ENCODE measurements at regions not wholly inside any gene's neighbourhood (a gene's known extent, or its start where the extent isn't known, plus 50 kb on each side); places are given as distances from the start of the nearest gene placed in this dataset.
"Not testable (repeated sequence)": the region's sequence is repeated elsewhere in the genome, so short reads cannot be mapped to it uniquely, and the experiment has no call there.

DNA sequence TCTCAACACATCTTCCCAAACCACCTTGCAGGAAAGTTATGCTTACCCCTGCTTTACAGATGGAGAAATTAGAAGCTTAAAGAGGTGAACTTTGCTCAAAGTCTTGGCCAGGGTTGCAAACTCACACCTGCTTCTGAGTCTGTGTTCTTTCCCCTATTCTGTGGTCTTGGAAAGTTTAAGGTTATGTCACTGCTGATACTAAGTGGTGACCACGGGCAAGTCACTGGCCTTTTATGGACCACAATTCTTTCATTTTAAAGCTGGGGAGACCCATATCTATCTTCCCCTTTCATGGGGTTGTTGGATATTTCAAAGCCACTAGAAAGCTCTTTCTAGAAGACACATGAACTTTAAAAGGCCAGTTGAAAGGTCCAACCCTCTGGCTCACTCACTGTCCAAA, 95.4 kb upstream of the KLF4 start:
- no peak for DNase-seq (ENCODE audit: low spot score)

DNA sequence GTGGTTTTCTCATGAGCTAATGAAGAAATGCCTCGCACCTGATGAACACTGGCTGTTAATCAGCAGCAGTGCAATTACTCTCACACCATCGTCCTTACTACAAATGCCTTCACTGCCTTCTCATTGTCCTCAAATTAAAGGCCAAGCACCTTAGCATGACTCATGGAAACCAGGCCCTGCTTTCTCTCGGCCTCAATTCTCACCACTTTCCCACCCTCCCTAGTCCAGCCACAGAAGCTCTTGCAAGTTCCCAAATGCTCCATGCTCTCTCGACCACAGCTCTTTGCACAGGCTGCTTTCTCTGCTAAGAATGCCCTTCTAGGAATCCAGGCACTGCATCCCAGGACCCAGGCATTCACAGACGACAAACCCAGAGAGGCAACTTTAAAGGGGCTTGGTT, 94.6 kb upstream of the KLF4 start:
- no peak for DNase-seq (ENCODE audit: low spot score)

DNA sequence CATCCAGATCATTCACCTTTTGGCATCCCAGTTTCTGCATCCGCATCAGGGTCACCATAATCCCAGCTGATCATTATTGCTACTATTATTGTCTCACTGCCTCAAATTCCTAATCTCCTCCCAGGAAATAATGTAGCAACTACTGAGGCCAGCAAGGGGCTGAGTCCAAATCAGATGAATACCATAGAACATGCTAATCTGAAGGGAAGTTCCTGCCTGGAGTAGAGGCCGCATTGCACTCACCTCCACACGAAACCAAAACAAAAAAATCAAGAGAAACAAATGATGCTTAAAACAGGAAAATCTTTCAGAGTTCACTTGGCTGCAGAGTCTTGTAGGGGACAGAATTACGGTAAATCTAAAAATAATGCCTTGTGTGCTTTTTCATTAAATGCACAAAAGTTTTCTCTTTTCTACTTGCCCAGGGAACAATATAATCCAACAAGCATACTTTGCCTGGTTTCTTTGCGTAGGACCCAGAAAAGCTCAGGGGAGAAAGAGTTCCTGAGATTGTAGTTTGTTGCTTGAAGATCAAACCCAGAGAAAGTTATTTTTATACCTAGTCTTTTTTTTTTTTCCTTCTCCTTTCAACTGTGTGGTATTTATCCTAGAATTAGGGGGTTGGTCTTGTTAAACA, 87.7 kb upstream of the KLF4 start:
- no peak for DNase-seq (ENCODE audit: low spot score)

DNA sequence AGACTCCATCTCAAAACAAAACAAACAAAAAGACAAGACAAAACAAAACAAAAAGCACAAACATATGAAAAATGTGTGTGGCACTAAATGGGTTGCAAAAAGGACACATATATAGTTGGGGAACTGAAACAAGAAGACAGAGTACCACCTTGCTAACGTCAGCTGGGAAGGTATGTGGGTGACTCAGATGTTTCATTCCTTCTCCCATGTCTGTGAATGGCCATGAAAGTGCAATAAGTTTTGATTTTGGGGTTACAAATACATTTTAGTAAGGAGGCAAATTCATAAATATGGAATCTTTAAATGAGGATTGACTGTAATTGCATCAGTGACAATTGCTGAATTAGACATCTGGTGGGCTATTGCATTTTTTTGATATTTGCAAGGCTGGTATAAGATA, 81.6 kb upstream of the KLF4 start:
- no peak for DNase-seq (ENCODE audit: low spot score)

DNA sequence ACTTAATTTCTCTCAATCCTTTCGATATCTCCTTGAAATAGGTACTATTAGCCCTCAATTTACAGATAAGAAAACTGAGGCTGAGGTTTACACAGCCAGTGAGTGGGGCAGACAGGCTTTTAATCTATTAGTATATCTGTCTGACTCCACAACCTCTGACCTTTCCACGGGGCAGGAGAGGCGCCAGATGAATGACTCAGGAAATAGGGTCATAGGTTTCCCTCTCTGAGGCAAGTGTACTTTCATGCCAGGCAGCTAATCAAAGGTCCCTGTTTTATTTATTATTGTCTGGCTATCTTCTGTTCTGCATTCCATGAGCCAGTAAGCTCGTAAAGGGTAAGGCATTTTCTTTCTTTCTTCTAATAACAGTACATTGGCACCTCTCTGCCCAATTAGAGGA, 79.6 kb upstream of the KLF4 start:
- no peak for DNase-seq (ENCODE audit: low spot score)

DNA sequence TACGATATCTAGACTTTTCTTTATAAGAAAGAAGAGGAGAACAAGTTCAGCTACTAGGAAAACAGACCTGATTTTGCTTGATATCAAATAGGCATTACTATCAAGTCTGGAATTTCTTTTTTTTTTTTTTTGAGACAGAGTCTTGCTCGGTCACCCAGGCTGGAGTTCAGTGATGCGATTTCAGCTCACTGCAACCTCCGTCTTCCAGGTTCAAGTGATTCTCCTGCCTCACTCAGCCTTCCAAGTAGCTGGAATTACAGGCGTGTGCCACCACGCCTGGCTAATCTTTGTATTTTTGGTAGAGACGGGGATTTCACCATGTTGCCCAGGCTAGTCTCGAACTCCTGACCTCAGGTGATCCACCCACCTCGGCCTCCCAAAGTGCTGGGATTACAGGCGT, 78.8 kb upstream of the KLF4 start:
- DNase-seq (ENCODE audit: low spot score), result not testable (repeated sequence)

DNA sequence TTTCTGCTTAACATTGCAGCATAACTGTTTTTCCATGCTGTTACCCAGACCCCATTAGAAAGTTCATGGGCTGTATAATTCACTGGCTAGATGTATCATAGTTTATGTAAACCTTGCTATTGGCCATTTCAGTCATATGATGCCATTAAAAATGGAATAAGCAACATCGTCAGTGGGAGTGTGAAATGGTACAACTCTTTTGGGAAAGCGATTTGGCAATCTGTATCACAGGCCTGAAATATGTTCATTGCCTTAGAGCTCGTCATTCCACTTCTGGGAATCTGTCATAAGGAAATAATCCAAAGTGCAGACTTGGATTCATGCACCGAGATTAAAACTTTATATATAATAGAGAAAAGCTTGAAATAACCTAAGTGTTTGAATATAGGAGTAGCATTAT, 77.9 kb upstream of the KLF4 start:
- no peak for DNase-seq (ENCODE audit: low spot score)

DNA sequence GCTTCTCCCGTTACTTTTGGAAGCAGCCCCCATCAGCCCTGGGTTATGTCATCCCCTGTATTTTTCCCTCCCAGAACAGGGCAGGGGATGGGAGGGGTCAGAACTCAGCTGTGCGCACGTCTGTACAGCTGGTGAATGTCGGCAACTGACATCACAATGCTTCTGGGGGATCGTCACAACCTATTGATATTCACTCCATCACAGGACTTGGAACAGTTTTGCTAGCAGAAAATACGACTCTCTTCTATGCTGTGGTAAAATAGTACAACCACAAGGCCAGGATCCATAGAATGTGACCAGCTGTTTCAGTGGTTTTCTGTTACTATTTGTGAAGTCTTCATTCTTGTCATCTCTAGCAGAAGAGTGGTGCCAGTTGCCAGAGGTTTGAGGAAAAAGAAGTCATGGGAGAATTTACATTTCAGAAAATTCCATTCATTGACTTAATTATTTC, 77.1 kb upstream of the KLF4 start:
- no peak for DNase-seq (ENCODE audit: low spot score)

DNA sequence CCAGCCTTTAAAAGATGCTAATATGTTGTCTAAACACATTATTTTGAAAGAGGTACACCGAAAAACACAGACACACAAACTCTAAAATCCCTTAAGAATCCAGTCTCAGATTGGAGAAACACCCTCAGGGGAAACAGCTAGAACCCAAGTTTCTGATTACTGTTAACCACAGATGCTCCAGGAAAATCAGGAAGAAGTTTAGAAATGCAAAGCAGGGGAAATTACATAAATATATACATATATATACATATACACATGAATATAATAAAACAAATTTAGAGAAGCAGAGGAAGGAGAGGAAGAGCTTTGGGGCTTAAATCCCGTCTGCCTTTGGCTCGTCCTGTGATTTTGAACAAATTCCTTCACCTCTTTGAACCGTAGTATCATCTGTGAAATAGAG, 73.2 kb upstream of the KLF4 start:
- no peak for DNase-seq (ENCODE audit: low spot score)

DNA sequence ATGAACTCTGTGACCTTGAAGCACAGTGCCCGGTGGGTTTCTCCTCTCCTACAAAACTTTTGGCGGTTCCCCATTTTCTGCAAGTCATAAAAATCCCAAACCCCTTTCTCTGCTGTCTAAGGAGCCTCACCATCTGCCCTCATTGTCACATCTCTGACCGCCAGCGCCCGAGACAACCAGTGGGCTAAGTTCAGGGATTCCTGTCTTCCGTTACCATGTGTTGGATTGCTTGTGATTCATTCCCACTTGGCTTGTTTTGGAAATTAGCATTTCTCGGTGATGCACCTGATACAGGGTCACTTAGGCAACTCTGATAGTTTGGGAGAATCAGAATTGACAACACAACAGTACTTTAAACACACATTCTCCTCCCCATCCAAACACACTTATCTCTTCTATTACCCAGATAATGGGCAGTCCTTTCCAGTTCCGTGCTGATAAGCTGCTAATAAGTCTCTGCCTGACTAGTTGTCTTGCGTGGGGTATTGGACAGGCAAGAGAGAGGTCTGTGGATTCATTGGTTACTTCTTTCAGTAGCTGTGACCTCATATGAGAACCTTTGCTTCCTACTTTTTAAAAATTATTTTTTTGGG, 70.0 kb upstream of the KLF4 start:
- no peak for DNase-seq (ENCODE audit: low spot score)

DNA sequence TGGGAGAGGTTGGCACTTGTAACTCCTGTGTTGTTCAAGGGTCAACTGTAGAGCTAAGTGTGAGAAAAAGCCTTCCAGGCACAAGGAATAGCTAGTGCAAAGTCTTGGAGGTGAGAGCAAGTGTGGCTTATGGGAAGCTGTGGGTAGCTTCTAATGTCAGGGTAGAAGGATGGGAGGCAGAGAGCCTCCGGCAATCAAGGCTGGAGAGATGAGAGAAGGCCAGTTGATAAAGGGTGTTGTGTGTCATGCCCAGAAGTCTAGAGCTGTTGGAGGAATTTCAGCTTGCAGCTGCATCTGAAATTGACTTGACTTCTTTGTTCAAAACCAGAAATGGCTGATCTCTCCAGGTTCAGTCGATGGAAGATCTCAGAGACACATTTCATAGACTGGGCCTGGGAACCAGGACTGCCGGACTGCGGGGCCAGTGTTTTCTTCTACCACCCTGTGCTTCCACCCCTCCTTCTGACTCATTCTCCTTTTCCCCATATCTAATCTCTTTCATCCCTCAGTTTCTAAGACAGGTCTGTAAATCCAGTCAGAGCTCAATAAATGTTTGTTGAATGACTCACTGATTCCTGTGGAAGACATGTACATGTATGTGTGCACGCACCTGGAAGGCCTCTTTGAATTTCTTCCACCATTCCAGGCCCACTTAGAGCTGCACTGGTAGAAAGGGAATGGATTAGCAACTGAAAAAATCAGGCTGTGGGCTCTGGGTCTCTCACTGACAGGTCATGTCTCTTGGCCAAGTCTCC, 67.8 kb upstream of the KLF4 start:
- DNase-seq (ENCODE audit: low spot score), result no peak

DNA sequence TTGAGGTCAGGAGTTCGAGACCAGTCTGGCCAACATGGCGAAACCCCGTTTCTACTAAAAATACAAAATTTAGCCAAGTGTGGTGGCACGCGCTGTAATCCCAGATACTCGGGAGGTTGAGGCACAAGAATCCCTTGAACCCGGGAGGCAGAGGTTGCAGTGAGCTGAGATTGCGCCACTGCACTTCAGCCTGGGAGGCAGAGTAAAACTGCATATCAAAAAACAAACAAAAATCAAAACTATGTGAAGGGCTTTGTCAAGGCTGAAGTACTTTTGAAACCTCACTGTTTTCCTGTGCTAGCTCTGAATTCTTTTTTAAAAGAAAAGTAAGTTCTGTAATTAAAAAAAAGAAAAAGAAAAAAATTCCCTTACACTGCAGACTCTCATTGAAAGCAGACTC, 65.1 kb upstream of the KLF4 start:
- DNase-seq (ENCODE audit: low spot score), result no peak

DNA sequence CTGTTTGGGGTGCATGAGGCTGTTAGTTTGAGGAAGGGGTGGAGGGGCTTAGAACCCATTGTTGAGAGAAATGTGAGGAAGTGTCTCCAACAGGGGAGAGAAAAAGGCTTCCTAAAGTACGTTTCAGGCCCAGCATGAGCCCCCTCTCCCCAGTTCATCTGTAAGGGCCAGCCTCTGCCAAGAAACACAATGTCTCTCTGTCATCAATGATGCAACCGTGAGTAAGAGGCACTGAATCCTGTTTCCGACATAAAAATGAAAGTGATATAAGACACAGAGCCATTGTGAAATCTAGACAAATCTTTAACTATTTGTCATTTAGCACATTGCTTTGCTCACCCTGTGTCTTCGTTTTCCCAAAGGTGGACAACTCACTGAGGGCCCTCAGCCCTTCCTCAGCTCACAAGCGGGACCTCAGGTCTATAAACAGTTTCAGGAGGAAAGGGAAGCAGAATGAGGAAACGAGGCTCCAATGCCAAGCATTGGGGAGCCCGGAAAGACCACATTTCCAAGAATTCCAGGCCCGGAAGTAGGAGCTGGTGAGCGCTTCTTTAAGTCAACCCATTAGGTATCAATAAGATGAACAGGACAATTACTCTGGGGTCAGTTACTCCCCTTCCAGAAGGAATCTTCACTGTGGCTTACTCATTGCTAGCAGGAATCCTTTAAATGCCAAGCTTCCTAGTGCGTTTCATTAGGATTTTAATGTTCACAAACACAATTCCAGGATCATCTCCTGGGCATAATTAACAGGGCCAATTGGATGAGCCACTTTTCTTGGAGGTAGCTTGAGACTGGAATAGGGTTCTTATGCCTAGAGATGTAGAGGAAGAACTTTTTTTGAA, 59.0 kb upstream of the KLF4 start:
- peak; percentile 83 for DNase-seq (ENCODE audit: low spot score)

DNA sequence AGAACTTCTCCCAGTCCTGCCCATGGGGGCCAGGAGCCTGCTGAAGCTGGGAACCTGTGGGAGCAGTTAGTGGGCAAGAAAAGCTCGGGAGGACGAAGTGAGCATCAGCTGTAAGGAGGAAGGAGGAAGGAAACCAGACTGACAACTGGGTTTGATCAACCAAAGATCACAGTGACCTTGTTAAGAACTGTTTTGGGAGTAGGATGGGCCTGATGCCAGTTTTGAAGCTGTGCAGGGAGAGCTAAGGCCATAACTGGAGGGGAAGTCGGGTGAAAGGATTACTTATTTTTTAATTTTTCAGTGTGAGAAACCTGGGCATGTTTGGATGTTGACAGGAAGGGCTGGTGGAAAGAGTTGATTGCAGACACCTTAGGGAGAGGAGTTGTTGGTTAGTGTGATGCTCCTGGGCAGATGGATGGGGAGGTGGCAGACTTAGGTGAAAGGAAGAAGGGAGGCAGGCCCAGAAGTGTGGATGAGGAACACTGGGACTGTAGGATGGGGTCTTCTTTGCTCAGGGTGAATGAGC, 58.3 kb upstream of the KLF4 start:
- DNase-seq (ENCODE audit: low spot score), result no peak

DNA sequence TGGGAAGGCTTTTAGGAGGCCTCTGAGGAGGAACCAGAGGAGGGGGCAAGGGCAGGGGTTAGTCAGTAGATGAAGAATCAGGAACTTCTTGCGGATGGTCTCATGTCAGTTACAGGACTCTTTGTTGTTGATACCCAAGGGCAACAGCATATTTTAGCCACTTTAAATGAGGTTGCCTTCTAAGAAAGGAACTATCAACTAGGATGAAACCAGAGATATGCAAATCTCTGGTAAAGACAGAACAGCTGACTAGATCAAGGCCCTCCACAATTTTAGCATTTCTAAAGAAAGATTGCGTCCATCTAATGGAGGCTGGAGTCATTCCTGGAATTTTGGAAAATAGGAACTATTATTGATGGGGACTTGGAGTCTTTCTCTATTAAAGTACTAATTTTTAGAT, 57.7 kb upstream of the KLF4 start:
- DNase-seq (ENCODE audit: low spot score), result no peak

DNA sequence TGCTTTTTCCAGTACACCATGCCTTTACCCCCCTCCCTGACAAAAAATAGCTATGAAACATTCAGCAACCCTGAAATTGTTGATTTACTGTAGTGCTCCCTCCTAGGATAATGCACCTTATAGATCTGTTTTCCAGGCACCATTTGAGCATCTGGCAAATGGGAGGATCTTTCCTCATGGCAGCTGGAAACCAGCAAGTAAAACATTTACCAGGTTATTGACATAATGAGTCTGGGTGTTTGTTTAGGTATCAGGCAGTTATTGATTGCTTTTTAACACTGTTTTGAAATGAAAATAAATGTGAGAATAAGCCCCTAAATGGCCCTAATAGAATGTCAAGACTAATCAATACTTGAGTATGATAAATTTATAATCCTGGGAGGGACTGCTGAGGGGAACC, 57.3 kb upstream of the KLF4 start:
- no peak for DNase-seq (ENCODE audit: low spot score)

DNA sequence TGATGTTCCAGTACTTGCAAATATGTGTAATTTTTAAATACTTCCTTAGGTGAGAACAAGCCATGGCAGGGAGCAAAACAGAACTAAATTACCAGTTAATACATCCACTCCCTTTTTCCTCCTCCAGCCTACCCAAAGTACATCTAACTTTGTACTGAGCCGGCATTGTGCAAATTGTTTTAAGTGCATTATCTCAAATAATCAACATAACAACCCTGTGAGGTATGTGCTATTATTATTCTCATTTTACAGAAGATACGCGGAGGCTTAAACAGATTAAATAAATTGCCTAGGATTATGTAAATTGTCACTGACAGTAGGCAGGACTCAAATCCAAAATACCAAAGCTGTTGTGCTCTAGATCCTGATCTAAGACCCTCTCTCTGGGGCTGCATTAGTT, 55.5 kb upstream of the KLF4 start:
- DNase-seq (ENCODE audit: low spot score), result no peak

DNA sequence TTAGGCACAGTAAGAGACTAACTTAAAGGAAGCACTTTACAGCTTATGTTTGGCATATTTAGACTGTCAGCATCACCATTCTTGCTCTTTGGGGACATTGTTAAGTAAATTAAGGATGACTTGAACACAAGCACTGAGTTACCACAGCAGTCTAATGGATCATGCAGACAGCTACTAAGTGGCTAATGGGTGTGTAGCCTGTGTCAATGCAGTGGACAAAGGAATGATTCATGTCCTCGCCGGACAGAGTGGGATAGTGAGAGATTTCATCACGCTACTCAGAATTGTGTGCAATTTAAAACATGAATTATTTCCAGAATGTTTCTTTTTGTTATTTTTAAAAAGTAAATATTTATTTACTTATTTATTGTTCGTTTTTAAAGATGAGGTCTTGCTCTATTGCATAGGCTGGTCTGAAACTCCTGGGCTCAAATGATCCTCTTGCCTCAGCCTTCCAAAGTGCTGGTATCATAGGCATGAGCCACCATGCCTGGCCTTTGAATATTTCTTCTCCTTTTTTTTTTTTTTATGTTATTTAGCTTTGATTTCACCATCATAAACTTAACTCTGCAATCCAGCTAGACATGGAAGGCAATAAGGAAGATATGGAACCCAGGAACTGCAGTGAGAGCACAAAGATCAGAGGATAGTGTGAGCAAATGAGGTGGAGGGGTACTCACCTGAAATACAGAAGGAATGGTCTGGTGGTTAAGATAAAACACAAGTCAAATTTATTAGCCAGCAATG, 53.0 kb upstream of the KLF4 start:
- no peak for DNase-seq (ENCODE audit: low spot score)

DNA sequence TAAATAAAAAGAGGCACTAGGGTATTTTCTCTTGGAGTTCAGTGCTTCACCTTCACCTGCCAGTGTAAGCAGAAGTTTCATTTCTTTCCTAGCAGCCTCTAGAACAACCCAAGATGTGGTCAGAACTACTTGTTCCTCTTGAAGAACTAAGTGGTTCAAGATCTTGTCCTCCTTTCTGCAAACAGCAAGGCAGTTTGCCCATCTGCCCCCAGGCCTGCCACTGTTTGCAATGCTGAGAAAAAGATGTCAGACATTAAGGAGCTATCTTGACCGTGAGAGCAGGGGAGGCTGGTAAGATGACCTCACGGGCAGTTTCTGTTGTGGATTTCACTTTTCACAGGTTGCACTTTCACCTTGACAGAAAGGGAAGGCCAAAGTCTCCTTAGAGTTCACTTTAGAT, 52.0 kb upstream of the KLF4 start:
- DNase-seq (ENCODE audit: low spot score), result no peak

DNA sequence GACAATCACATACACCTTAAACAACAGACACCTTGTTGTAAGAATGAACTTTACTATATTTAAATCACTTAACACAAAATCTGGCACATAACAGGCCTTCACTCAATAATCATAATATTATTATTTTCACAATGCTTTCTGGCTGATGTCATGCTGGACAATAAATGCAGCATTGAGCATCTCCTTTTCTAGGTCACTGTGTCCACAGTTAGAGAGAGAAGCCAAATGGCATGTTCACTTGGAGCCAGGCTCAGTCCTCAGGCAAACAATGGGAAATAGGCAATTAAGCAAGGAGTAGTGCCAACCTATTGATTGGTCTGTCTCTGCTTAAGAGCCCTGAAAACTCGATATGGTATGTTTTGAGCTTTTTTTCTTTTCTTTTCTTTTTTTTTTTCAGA, 50.6 kb upstream of the KLF4 start:
- no peak for DNase-seq (ENCODE audit: low spot score)

DNA sequence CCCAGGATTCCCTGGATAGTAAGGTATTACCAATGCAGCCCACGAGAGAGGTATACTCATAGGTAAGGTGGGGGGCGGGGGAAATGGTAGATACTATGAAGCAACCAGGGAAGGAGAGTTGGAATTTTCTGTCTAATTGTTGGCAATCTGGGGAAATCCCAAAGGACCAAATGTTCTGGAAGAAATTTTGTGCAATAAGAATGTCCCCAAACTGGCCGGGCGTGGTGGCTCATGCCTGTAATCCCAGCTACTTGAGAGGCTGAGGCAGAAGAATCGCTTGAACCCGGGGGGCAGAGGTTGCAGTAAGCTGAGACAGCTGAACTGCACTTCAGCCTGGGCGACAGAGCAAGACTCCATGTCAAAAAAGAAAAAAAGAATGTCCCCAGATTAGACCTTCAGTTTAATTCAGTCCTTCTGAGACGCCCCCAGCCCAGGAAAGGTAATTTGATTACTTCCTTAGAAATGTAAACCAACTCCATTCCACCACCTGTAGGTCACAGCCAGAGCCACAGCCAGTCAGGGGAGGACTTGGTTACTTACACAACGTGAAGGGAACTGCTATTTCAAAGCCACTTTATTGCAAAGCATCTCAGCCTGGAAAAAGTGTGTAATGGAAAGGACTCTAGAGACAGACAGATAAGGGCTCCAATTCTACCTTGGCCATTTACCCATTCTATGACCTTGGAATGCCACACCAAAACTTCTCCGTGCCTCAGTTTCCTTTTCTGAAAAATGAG, 50.0 kb upstream of the KLF4 start:
- no peak for DNase-seq (ENCODE audit: low spot score)
